HuH-7.5 (cell line): ENCODE measurements at regions not wholly inside any gene's neighbourhood (a gene's known extent, or its start where the extent isn't known, plus 50 kb on each side); places are given as distances from the start of the nearest gene placed in this dataset.
A peak's percentile ranks its signal among the peaks of the same experiment; 100 is the strongest.
"Not testable (repeated sequence)": the region's sequence is repeated elsewhere in the genome, so short reads cannot be mapped to it uniquely, and the experiment has no call there.

ENCODE experiments used
- DNase-seq: peaks from one replicate; pipeline ENCODE4 v3.0.0; 2011; ENCODE audit warnings: low spot score

- no peak for DNase-seq
Observed at GRCh38 chr10:65550761-65551160, 1375.1 kb upstream of the LRRTM3 start.

- DNase-seq, result no peak
Observed at GRCh38 chr10:65555192-65555591, 1370.6 kb upstream of the LRRTM3 start.

- no peak for DNase-seq
Observed at GRCh38 chr10:65556006-65556405, 1369.8 kb upstream of the LRRTM3 start.

GRCh38 chr10:65559369-65559768 is 1366.5 kb upstream of the LRRTM3 start:
- DNase-seq, result no peak

GRCh38 chr10:65565246-65565645 is 1360.6 kb upstream of the LRRTM3 start:
- no peak for DNase-seq

GRCh38 chr10:65566906-65567305 is 1358.9 kb upstream of the LRRTM3 start:
- no peak for DNase-seq

GRCh38 chr10:65570143-65571010 is 1355.5 kb upstream of the LRRTM3 start:
- peak; percentile 5 for DNase-seq

GRCh38 chr10:65571011-65571570 is 1354.7 kb upstream of the LRRTM3 start:
- no peak for DNase-seq

- DNase-seq, result no peak
Observed at GRCh38 chr10:65581426-65582026, 1344.3 kb upstream of the LRRTM3 start.

GRCh38 chr10:65602182-65602865 is 1323.5 kb upstream of the LRRTM3 start:
- DNase-seq, result no peak

GRCh38 chr10:65611592-65611991 is 1314.2 kb upstream of the LRRTM3 start:
- no peak for DNase-seq

- no peak for DNase-seq
Observed at GRCh38 chr10:65614956-65615565, 1310.8 kb upstream of the LRRTM3 start.

GRCh38 chr10:65618126-65618525 is 1307.7 kb upstream of the LRRTM3 start:
- DNase-seq, result no peak

- no peak for DNase-seq
Observed at GRCh38 chr10:65620404-65621048, 1305.3 kb upstream of the LRRTM3 start.

GRCh38 chr10:65622608-65623007 is 1303.2 kb upstream of the LRRTM3 start:
- DNase-seq, result no peak

GRCh38 chr10:65628493-65629139 is 1297.2 kb upstream of the LRRTM3 start:
- DNase-seq, result no peak

GRCh38 chr10:65660006-65660405 is 1265.8 kb upstream of the LRRTM3 start:
- DNase-seq, result no peak

GRCh38 chr10:65670087-65670486 is 1255.7 kb upstream of the LRRTM3 start:
- no peak for DNase-seq

- DNase-seq, result not testable (repeated sequence)
Observed at GRCh38 chr10:65670596-65670995, 1255.2 kb upstream of the LRRTM3 start.

GRCh38 chr10:65675236-65675635 is 1250.6 kb upstream of the LRRTM3 start:
- DNase-seq, result peak; percentile 1

- no peak for DNase-seq
Observed at GRCh38 chr10:65684896-65685295, 1240.9 kb upstream of the LRRTM3 start.
